A673 (cell line): ENCODE measurements at regions not wholly inside any gene's neighbourhood (a gene's known extent, or its start where the extent isn't known, plus 50 kb on each side); places are given as distances from the start of the nearest gene placed in this dataset.

Source experiments
- BruUV-seq: library from RNA; stranded (reverse); fragments of 400-500 nt; replicated peaks from 2 replicates; lab custom pipeline; 2021; lab: Mats Ljungman, UMichigan
- CTCF ChIA-PET: fragments of 300-600 bp; sonication (Branson Sonifier 250); formaldehyde crosslinking; loops from one replicate; lab custom pipeline; 2022; ENCODE audit warnings: antibody characterized with exemption; lab: Charles Lee
- POLR2A ChIA-PET: fragments of 300-600 bp; sonication (Branson Sonifier 250); formaldehyde crosslinking; loops from one replicate; lab custom pipeline; 2022; ENCODE audit warnings: antibody characterized with exemption; ENCODE audit not compliant: low non-redundant PET; lab: Charles Lee
- DNase-seq: peaks from one replicate; pipeline ENCODE4 v3.0.0-alpha.2; 2015; ENCODE audit warnings: low spot score
- H3K27ac ChIP-seq: fragments of 200-600 bp; sonication (generic); 2 replicates; pipeline ENCODE4 v1.5.1; 2016; ENCODE audit warnings: mixed run types, low read depth, mild to moderate bottlenecking, mixed read lengths, antibody characterized with exemption, low read length; ENCODE audit not compliant: poor library complexity, severe bottlenecking
- H3K27me3 ChIP-seq: fragments of 200-600 bp; sonication (generic); replicated peaks from 2 replicates; pipeline ENCODE4 v1.6.1; 2017; ENCODE audit warnings: mixed run types, low read depth, mild to moderate bottlenecking, mixed read lengths, antibody characterized with exemption, low read length; ENCODE audit not compliant: insufficient read depth, poor library complexity
- H3K36me3 ChIP-seq: fragments of 200-600 bp; sonication (generic); 2 replicates; pipeline ENCODE4 v1.6.1; 2016; ENCODE audit warnings: mixed run types, mild to moderate bottlenecking, mixed read lengths, antibody characterized with exemption, low read length; ENCODE audit not compliant: insufficient read depth, poor library complexity, severe bottlenecking
- H3K4me1 ChIP-seq: fragments of 200-600 bp; sonication (generic); 2 replicates; pipeline ENCODE4 v1.6.1; 2017; ENCODE audit warnings: mixed run types, mild to moderate bottlenecking, mixed read lengths, antibody characterized with exemption, low read length; ENCODE audit not compliant: insufficient read depth, poor library complexity, severe bottlenecking
- H3K4me3 ChIP-seq: fragments of 200-600 bp; sonication (generic); 2 replicates; pipeline ENCODE4 v1.5.1; 2016; ENCODE audit warnings: low read depth, mixed run types, mild to moderate bottlenecking, mixed read lengths, low read length; ENCODE audit not compliant: poor library complexity, severe bottlenecking
- H3K9me3 ChIP-seq: fragments of 200-600 bp; sonication (generic); 2 replicates; pipeline ENCODE4 v1.6.1; 2016; ENCODE audit warnings: mixed run types, low read depth, mild to moderate bottlenecking, mixed read lengths, antibody characterized with exemption, low read length; ENCODE audit not compliant: poor library complexity, severe bottlenecking
- EZH2 ChIP-seq: fragments of 200-600 bp; sonication (generic); IDR thresholded peaks from 2 replicates; pipeline ENCODE4 v1.6.1; 2017; ENCODE audit warnings: borderline replicate concordance, low read depth, mild to moderate bottlenecking, mixed read lengths, antibody characterized with exemption, low read length; ENCODE audit not compliant: poor library complexity, severe bottlenecking
- intact Hi-C: fragments of 100-400 bp; cut with micrococcal nuclease; formaldehyde crosslinking; loops from one replicate; pipeline ENCODE4 v1.10.0; 2022; ENCODE audit not compliant: unreplicated experiment
- TF ChIP-seq, protein P1 (sequence below): fragments of 300-800, 200-600 bp; sonication (generic); conservative IDR thresholded peaks from 2 replicates; pipeline ENCODE4 v1.5.1; 2017; ENCODE audit warnings: low read depth, mild to moderate bottlenecking, antibody characterized with exemption, low read length, moderate library complexity, mixed read lengths

DNA sequence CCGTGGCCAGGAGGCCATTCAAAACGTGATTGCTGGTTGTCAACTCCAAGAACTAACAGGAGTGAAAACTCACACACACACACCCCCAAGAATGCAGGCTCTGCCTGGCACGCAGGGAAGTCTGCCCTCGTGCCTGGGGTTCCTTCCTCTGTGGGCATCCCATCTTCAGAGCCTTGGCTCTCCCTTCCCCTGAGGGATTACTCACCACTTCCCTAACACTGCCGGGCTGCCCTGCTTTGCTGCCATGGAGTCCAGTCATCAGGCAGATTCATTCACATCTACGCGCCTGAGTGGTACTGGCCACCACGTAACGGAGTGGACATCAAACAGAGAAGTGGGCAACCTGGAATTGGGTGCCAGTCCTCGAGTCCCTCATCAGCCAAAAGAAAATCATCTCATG lies 120.7 kb upstream of the TMEM45B start:
- H3K27me3 ChIP-seq = no peaks in the 10 kb centered on the region
- intact Hi-C loops = loop anchor here (1.0 to 5.0 kb wide), 2 partner anchors 151 to 578 kb away; no protein-coding TSS in a partner anchor
- peaks cover 45% of the 10 kb centered on the region for H3K4me1 ChIP-seq
- no TSS peak for BruUV-seq
- H3K9me3 ChIP-seq = no peaks in the 10 kb centered on the region
- POLR2A ChIA-PET = no interaction called here
- H3K36me3 ChIP-seq = no peaks in the 10 kb centered on the region
- TF ChIP-seq, protein P1, sequence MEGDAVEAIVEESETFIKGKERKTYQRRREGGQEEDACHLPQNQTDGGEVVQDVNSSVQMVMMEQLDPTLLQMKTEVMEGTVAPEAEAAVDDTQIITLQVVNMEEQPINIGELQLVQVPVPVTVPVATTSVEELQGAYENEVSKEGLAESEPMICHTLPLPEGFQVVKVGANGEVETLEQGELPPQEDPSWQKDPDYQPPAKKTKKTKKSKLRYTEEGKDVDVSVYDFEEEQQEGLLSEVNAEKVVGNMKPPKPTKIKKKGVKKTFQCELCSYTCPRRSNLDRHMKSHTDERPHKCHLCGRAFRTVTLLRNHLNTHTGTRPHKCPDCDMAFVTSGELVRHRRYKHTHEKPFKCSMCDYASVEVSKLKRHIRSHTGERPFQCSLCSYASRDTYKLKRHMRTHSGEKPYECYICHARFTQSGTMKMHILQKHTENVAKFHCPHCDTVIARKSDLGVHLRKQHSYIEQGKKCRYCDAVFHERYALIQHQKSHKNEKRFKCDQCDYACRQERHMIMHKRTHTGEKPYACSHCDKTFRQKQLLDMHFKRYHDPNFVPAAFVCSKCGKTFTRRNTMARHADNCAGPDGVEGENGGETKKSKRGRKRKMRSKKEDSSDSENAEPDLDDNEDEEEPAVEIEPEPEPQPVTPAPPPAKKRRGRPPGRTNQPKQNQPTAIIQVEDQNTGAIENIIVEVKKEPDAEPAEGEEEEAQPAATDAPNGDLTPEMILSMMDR = no peak
- TF ChIP-seq EZH2 = no peak
- DNase-seq = peak; percentile 23
- peak overlapping the region; percentile 71 for H3K27ac ChIP-seq
- CTCF ChIA-PET = interaction anchor here (0.9 to 2.2 kb wide), 5 partner anchors 151 to 576 kb away, joined by 4 to 18 read pairs (median 4); partner anchors contain the start of gene BARX2
- no peak overlapping the region for H3K4me3 ChIP-seq

DNA sequence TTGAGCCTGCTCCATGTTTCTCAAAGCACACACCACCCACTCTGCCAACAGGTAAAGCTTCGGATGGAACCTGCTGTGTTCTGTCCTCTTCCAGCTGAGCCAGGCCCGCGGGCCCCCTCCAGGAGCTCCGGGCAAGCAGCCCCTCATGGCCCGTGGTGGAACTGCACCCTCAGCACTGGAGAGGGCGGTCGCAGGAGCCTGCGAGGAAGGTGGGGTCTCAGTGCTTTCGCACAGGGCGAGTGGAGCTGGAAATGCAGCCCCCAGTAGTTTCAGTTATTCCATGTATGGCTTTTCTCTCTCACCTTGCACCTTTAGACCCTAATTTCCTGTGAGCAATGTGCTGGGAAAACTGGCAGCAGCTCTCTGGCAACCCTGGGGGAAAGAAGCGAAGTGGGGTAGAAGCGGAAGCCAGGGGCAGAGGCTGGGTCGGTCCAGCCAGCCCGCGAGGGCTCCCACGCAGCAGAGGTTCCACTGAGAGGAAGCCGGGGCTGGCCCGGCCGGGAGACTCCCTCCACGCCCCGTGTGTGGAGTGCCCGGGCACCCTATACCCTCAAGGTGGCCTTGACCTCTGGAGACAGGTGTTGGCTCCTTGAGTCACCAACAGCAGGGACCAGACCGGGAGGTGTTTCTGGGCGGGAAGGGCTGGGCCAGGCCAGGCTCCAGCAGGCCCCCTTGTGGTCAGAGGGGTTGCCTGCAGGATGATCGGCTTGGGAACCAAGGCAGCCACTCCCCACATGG lies 119.9 kb upstream of the TMEM45B start:
- peak overlapping the region; percentile 39 for H3K4me3 ChIP-seq
- H3K27ac ChIP-seq = peak overlapping the region; percentile 71
- peaks cover 45% of the 10 kb centered on the region for H3K4me1 ChIP-seq
- ChIA-PET POLR2A (no interaction called here), CTCF (interaction anchor here (0.6 to 2.2 kb wide), 8 partner anchors 69 to 577 kb away, joined by 3 to 18 read pairs (median 4); partner anchors contain the start of gene BARX2)
- TF ChIP-seq EZH2 = no peak
- TF ChIP-seq, protein P1 = peak; percentile 78
- intact Hi-C loops = loop anchor here (1.0 to 5.0 kb wide), 4 partner anchors 151 to 578 kb away; no protein-coding TSS in a partner anchor
- H3K27me3 ChIP-seq = no peaks in the 10 kb centered on the region
- BruUV-seq = TSS peak; percentile 48
- no peaks in the 10 kb centered on the region for H3K9me3 ChIP-seq
- no peaks in the 10 kb centered on the region for H3K36me3 ChIP-seq
- DNase-seq = peak; percentile 92

DNA sequence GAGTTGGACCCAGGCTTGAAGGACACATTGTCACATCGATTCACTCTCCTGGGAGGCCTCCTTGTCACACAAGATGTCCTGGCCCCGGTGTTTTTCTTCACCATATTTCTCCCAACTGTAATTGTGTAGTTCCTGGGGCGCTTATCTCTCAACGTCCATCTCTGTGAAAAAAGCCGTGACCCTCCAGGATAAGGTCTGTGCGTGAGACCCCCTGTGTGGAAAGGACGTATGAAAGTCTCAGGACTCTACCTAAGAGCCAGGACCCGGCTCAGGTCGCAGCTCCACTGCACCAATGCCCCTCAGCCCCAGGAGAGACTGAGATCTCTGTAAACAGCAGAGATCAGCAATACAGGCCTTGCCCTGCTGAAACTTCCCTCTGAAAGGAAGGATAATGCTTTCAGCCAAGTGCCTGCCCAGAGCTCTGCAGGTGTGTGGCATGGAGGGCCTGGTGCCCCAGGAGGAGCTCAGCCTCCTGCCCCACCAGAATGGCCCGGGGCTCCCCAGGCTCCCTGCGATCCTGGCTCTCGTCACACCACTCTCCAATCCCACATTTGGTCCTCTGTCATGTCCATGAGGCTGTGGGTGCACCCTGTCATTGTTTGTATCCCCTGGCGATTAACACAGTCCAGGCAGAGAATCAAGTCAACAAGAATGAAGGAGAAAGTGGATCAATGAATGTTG lies 119.2 kb upstream of the TMEM45B start:
- H3K27ac ChIP-seq = peak overlapping the region; percentile 33
- ChIA-PET POLR2A (no interaction called here), CTCF (interaction anchor here (0.6 to 2.2 kb wide), 3 partner anchors 320 to 340 kb away, joined by 3 to 18 read pairs (median 4); partner anchors contain the start of gene BARX2)
- intact Hi-C loops = loop anchor here (1.0 to 5.0 kb wide), 3 partner anchors 320 to 579 kb away; no protein-coding TSS in a partner anchor
- no peaks in the 10 kb centered on the region for H3K27me3 ChIP-seq
- TF ChIP-seq, protein P1 = no peak
- TF ChIP-seq EZH2 = no peak
- DNase-seq = no peak
- peaks cover 45% of the 10 kb centered on the region for H3K4me1 ChIP-seq
- no peaks in the 10 kb centered on the region for H3K36me3 ChIP-seq
- H3K4me3 ChIP-seq = no peak overlapping the region
- H3K9me3 ChIP-seq = no peaks in the 10 kb centered on the region
- no TSS peak for BruUV-seq
